ENCODE measurements at regions not wholly inside any gene's neighbourhood (a gene's known extent, or its start where the extent isn't known, plus 50 kb on each side); places are given as distances from the start of the nearest gene placed in this dataset.

- TF ChIP-seq CTCF (IDR thresholded peaks at IDR 0.05) (no peak), POLR2A (IDR thresholded peaks at IDR 0.05) (no peak)
These were observed 134.7 kb downstream of the F11 start for GRCh38 chr4:186400676-186401075.
